ENCODE measurements at regions not wholly inside any gene's neighbourhood (a gene's known extent, or its start where the extent isn't known, plus 50 kb on each side); places are given as distances from the start of the nearest gene placed in this dataset.

DNA sequence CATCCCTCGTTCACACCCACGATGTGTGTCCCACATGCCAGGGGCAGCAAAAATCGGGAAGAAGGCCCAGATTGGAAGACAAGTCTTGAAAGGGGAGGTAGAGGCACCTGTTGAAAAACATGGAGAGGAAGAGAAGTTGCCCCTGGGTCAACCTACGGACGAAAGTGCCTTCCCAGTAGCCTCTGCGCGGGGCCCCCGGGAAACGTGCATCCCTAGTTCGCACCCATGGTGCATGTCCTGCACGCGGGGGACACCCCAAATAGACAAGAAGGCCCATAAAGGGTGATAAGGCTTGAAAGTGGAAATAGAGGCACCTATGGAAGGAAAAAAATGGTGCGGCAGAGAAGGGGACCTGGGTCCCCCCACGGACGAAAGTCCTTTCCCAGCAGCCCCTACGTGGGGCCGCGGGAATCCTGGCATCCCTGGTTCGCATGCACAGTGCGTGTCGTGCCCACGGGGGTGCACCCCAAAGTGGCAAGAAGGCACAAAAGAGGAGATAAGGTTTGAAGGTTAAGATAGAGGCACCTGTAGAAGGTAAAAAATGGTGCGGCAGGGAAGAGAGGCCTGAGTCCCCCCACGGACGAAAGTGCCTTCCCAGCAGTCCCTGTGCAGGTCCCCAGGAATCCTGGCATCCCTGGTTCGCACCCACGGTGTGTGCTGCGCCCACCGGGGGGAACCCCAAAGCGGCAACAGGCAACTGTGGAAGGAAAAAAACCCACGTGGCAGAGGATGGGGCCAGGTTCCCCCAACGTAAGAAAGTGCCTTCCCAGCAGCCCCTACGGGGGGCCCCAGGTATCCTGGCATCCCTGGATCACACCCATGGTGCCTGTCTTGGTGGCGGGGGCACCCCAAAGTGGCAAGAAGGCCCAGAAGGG, 278.3 kb downstream of the ALG10 start:
- no peak overlapping the region for H3K4me3 ChIP-seq (ENCODE audit: low read length)
- DNase-seq (ENCODE audit: low read depth): no peak
- TF ChIP-seq, protein P1, sequence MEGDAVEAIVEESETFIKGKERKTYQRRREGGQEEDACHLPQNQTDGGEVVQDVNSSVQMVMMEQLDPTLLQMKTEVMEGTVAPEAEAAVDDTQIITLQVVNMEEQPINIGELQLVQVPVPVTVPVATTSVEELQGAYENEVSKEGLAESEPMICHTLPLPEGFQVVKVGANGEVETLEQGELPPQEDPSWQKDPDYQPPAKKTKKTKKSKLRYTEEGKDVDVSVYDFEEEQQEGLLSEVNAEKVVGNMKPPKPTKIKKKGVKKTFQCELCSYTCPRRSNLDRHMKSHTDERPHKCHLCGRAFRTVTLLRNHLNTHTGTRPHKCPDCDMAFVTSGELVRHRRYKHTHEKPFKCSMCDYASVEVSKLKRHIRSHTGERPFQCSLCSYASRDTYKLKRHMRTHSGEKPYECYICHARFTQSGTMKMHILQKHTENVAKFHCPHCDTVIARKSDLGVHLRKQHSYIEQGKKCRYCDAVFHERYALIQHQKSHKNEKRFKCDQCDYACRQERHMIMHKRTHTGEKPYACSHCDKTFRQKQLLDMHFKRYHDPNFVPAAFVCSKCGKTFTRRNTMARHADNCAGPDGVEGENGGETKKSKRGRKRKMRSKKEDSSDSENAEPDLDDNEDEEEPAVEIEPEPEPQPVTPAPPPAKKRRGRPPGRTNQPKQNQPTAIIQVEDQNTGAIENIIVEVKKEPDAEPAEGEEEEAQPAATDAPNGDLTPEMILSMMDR (IDR thresholded peaks at IDR 0.05; ENCODE audit: insufficient read depth, low read depth, low read length, missing control alignments): no peak

DNA sequence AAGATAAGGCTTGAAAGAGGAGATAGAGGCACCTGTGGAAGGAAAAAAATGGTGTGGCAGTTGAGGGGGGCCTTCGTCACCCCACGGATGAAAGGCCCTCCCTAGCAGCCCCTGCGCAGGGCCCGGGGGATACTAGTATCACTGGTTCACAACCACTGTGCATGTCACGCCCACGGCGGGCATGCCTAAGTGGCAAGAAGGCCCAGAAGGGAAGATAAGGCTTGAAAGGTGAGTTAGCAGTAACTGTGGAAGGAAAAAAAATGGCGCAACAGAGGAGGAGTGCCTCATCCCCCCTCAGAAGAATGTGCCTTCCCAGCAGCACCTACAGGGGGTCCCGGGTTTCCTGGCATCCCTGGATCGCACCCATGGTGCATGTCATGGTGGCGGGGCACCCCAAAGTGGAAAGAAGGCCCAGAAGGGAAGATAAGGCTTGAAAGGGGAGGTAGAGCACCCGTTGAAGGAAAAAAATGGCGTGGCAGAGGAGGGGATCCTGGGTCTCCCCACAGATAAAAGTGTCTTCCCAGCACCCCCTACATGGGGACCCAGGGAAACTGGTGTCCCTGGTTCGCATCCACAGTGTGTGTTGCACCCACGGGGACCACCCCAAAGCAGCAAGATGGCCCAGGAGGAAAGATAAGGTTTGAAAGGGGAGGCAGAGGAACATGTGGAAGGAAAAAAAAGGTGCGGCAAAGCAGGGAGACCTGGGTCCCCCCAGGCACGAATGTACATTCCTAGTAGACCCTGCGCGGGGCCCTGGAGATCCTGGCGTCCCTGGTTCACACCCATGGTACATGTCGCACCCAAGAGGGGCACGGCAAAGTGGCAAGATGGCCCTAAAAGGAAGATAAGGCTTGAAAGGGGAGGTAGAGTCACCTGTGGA, 279.2 kb downstream of the ALG10 start:
- DNase-seq (ENCODE audit: low read depth): no peak
- TF ChIP-seq, protein P1 (IDR thresholded peaks at IDR 0.05; ENCODE audit: insufficient read depth, low read depth, low read length, missing control alignments): no peak
- no peak overlapping the region for H3K4me3 ChIP-seq (ENCODE audit: low read length)

DNA sequence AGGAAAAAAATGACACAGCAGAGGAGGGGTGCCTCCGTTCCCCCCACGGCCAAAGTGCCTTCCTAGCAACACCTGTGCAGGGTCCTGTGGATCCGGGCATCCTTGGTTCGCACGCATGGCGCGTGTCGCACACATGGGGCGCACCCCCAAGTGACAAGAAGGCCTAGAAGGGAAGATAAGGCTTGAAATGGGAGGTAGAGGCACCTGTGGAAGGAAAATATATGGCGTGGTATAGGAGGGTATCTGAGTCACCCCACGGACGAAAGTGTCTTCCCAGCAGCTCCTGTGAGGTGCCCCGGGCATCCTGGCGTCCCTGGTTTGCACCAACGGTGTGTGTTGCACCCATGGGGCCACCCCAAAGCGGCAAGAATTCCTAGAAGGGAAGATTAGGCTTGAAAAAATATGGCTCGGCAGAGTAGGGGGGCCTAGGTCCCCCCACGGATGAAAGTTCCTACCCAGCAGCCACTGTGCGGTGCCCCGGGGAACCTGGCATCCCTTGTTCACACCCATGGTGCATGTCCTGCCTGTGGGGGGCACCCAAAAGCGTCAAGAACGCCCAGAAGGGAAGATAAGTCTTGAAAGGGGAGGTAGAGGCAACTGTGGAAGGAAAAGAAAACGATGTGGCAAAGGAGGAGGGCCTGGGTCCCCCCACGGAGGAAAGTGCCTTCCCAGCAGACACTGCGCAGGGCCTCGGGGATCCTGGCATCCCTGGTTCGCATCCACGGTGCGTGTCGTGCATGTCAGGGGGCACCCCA, 280.0 kb downstream of the ALG10 start:
- no peak for DNase-seq (ENCODE audit: low read depth)
- no peak overlapping the region for H3K4me3 ChIP-seq (ENCODE audit: low read length)
- TF ChIP-seq, protein P1 (IDR thresholded peaks at IDR 0.05; ENCODE audit: insufficient read depth, low read depth, low read length, missing control alignments): no peak

DNA sequence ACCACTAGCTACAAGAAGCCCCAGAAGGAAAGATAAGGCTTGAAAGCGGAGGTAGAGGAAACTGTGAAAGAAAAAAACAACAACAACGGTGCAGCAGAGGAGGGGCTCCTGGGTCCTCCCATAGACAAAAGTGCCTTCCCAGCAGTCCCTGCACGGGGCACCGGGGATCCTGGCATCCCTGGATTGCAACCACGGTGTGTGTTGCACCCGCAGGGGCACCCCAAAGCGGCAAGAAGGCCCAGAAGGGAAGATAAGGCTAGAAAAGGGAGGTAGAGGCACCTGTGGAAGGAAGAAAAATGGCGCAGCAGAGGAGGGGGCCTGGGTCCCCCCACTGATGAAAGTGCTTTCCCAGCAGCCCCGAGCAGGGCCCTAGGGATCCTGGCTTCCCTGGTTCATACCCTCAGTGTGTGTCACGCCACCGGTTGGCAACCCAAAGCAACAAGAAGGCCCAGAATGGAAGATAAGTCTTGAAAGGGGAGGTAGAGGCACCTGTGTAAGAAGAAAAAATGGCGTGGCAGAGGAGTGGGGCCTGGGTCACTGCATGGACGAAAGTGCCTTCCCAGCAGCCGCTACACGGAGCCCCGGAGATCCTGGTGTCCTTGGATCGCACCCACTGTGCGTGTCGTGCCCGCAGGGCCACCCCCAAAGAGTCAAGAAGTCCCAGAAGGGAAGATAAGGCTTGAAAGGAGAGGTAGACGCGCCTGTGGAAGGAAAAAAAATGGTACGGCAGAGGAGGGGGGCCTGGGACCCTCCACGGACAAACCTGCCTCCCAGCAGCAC, 281.0 kb downstream of the ALG10 start:
- no peak overlapping the region for H3K4me3 ChIP-seq (ENCODE audit: low read length)
- no peak for DNase-seq (ENCODE audit: low read depth)
- TF ChIP-seq, protein P1 (IDR thresholded peaks at IDR 0.05; ENCODE audit: insufficient read depth, low read depth, low read length, missing control alignments): no peak

DNA sequence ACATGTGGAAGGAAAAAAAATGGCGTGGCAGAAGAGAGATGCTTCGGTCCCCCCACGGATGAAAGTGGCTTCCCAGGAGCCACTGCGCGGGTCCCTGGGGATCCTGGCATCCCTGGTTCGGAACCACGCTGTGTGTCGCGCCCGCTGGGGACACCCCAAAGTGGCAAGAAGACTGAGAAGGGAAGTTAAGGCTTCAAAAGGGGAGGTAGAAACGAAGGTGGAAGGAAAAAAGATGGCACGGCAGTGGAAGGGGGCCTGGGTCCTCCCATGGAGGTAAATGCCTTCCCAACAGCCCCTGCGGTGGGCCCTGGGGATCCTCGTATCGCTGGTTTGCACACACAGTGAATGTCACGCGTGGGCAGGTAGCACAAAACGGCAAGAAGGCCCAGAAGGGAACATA, 281.7 kb downstream of the ALG10 start:
- TF ChIP-seq, protein P1 (IDR thresholded peaks at IDR 0.05; ENCODE audit: insufficient read depth, low read depth, low read length, missing control alignments): no peak
- no peak for DNase-seq (ENCODE audit: low read depth)
- no peak overlapping the region for H3K4me3 ChIP-seq (ENCODE audit: low read length)

DNA sequence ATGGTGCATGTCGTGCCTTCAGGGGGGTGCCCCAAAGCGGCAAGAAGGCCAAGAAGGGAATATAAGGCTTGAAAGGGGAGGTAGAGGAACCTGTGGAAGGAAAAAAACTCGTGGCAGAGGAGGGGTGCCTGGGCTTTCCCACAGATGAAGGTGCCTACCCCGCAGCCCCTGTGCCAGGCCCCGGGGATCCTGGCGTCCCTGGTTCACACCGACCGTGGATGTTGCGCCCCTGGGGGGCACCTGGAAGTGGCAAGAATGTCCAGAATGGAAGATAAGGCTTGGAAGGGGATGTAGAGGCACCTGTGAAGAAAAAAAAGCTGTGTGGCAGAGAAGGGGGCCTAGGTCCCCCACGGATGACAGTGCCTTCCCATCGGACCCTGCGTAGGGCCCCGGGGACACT, 282.2 kb downstream of the ALG10 start:
- DNase-seq (ENCODE audit: low read depth): no peak
- TF ChIP-seq, protein P1 (IDR thresholded peaks at IDR 0.05; ENCODE audit: insufficient read depth, low read depth, low read length, missing control alignments): no peak
- H3K4me3 ChIP-seq (ENCODE audit: low read length): no peak overlapping the region
